ENCODE measurements at regions not wholly inside any gene's neighbourhood (a gene's known extent, or its start where the extent isn't known, plus 50 kb on each side); places are given as distances from the start of the nearest gene placed in this dataset.
"Not testable (repeated sequence)": the region's sequence is repeated elsewhere in the genome, so short reads cannot be mapped to it uniquely, and the experiment has no call there.

GRCh38 chr1:605279-605678 is 81.2 kb downstream of the OR4F16 start (continued):
- TF ChIP-seq NR2C1 (IDR thresholded peaks at IDR 0.05) = not testable (repeated sequence)
- 0 out of 2 replicates have a peak, but pooled peaks have one; percentile 23 for TF ChIP-seq NR2C1 (tag; IDR thresholded peaks at IDR 0.05)
- peak; percentile 65 for TF ChIP-seq NFIC (IDR thresholded peaks at IDR 0.05)
- peak; percentile 87 for TF ChIP-seq C11orf30 (IDR thresholded peaks at IDR 0.05; ENCODE audit: low read depth)
- peak; percentile 97 for TF ChIP-seq MGA (IDR thresholded peaks at IDR 0.05)
- 0 out of 2 replicates have a peak, but pooled peaks have one; percentile 18 for TF ChIP-seq SMARCA4 (IDR thresholded peaks at IDR 0.05)
- TF ChIP-seq ZBTB33 (CRISPR knock-in tag; IDR thresholded peaks at IDR 0.05) = peak; percentile 68
- TF ChIP-seq NRF1 (conservative IDR thresholded peaks at IDR 0.05 in 1 of 2, IDR thresholded peaks at IDR 0.05 in 1 of 2) = peak; percentile 86 to 88
- TF ChIP-seq POLR2G (IDR thresholded peaks at IDR 0.05; ENCODE audit: low read depth, low read length) = peak; percentile 74

GRCh38 chr1:588211-588610 is 98.2 kb downstream of the OR4F16 start:
- H3K9ac ChIP-seq (ENCODE audit: insufficient read depth in 1 of 2, low read depth in 2 of 2, low read length in 2 of 2); H3K4me1 ChIP-seq (replicated peaks in 1 of 2; ENCODE audit: control insufficient read depth in 2 of 2, insufficient read depth in 2 of 2, low read length in 2 of 2); FAIRE-seq; H3K4me3 ChIP-seq; H3K9me3 ChIP-seq (replicated peaks; ENCODE audit: control insufficient read depth, insufficient read depth, low read depth, low read length); H3K9me1 ChIP-seq (ENCODE audit: control insufficient read depth, insufficient read depth, low read length); CTCF ChIA-PET (ENCODE audit: low intra/inter-chr PET ratio); intact Hi-C loops (cut with micrococcal nuclease); H3K27ac ChIP-seq (ENCODE audit: extremely low read depth, low read depth, low read length); POLR2A ChIA-PET; H3K27me3 ChIP-seq (ENCODE audit: control insufficient read depth in 2 of 2, insufficient read depth in 2 of 2, low read length in 2 of 2); H3K36me3 ChIP-seq (ENCODE audit: control insufficient read depth, insufficient read depth, low read length); DNase-seq (ENCODE audit: extremely low read depth in 1 of 4, low spot score in 3 of 4); ATAC-seq; H2AFZ ChIP-seq (ENCODE audit: low read depth, low read length); BruUV-seq (replicated peaks); in situ Hi-C loops (cut with MboI); H4K20me1 ChIP-seq (replicated peaks; ENCODE audit: control insufficient read depth, insufficient read depth, low read length); H3K4me2 ChIP-seq (ENCODE audit: insufficient read depth, low read length); H3K79me2 ChIP-seq (ENCODE audit: control insufficient read depth, insufficient read depth, low read length): not testable (repeated sequence)
- 29% methylated on average over 6 of the region's 8 CpGs for WGBS (ENCODE audit: insufficient coverage, low coverage, missing lambda C conversion rate)

All from K562 (cell line).